H1 (cell line): ENCODE measurements at regions not wholly inside any gene's neighbourhood (a gene's known extent, or its start where the extent isn't known, plus 50 kb on each side); places are given as distances from the start of the nearest gene placed in this dataset.

ENCODE experiments used
- CTCF ChIA-PET: fragments of 300-600 bp; sonication (Branson Sonifier 250); formaldehyde crosslinking; loops from one replicate; lab custom pipeline; 2021; ENCODE audit not compliant: partially characterized antibody; lab: Charles Lee
- POLR2A ChIA-PET: fragments of 300-600 bp; sonication (Branson Sonifier 250); formaldehyde crosslinking; loops from one replicate; lab custom pipeline; 2021; ENCODE audit warnings: inconsistent platforms; ENCODE audit not compliant: partially characterized antibody; lab: Charles Lee
- DNase-seq, 2 experiments: peaks; one replicate each; pipeline versions ENCODE4 v3.0.0 to v3.0.0-alpha.2; 2010 to 2022; ENCODE audit warnings: low spot score in 2 of 2, low read depth in 1 of 2, mixed read lengths in 1 of 2
- FAIRE-seq: peaks from 2 replicates; lab custom pipeline; 2011; peaks lifted over from hg19 to GRCh38; lab: Jason Lieb, UNC
- H2AFZ ChIP-seq: 2 replicates; pipeline ENCODE4 v1.8.1; 2012; ENCODE audit warnings: low read length, inconsistent platforms
- H2AK5ac ChIP-seq: 2 replicates; pipeline ENCODE4 v1.6.1; 2013; ENCODE audit warnings: low read depth, low read length
- H2BK120ac ChIP-seq: replicated peaks from 2 replicates; pipeline ENCODE3; 2013; ENCODE audit warnings: low read depth, low read length, inconsistent platforms
- H2BK12ac ChIP-seq: 2 replicates; pipeline ENCODE4 v1.6.1; 2013; ENCODE audit warnings: low read depth, low read length
- H2BK15ac ChIP-seq: 2 replicates; pipeline ENCODE4 v1.6.1; 2013; ENCODE audit warnings: low read length
- H2BK20ac ChIP-seq: 2 replicates; pipeline ENCODE4 v1.6.1; 2013; ENCODE audit warnings: low read length
- H2BK5ac ChIP-seq: 2 replicates; pipeline ENCODE4 v1.6.1; 2013; ENCODE audit warnings: low read depth, low read length
- H3K14ac ChIP-seq: 2 replicates; pipeline ENCODE4 v1.6.1; 2013; ENCODE audit warnings: inconsistent platforms; ENCODE audit not compliant: insufficient read length
- H3K18ac ChIP-seq: 2 replicates; pipeline ENCODE4 v1.6.1; 2013; ENCODE audit warnings: low read length; ENCODE audit errors: extremely low read depth
- H3K23ac ChIP-seq: 2 replicates; pipeline ENCODE4 v1.6.1; 2013; ENCODE audit warnings: inconsistent platforms; ENCODE audit not compliant: insufficient read length
- H3K23me2 ChIP-seq: 2 replicates; pipeline ENCODE4 v1.6.1; 2013; ENCODE audit warnings: low read depth, low read length
- H3K27ac ChIP-seq: 2 replicates; pipeline ENCODE4 v1.6.1; 2011; ENCODE audit warnings: low read depth, low read length, inconsistent platforms
- H3K27me3 ChIP-seq, 4 experiments: replicated peaks in 1 of 4; 1 replicate in 1 of 4; 2 replicates in 3 of 4; pipeline versions ENCODE4 v1.6.1 to v1.8.1; 2011 to 2013; ENCODE audit warnings: low read length in 3 of 4, mild to moderate bottlenecking in 3 of 4, inconsistent platforms in 2 of 4, mixed read lengths in 2 of 4, moderate library complexity in 1 of 4; ENCODE audit not compliant: control insufficient read depth in 3 of 4, insufficient read depth in 3 of 4; ENCODE audit errors: extremely low read depth in 1 of 4
- H3K36me3 ChIP-seq, 4 experiments: 2 replicates each; pipeline versions ENCODE4 v1.6.1 to v1.8.1; 2011 to 2013; ENCODE audit warnings: mild to moderate bottlenecking in 4 of 4, low read length in 3 of 4, moderate library complexity in 2 of 4, control low read depth in 1 of 4, inconsistent platforms in 1 of 4; ENCODE audit not compliant: insufficient read depth in 4 of 4, control insufficient read depth in 2 of 4
- H3K4ac ChIP-seq: replicated peaks from 2 replicates; pipeline ENCODE3; 2013; ENCODE audit warnings: low read length, low read depth, mixed read lengths, inconsistent platforms; ENCODE audit not compliant: insufficient read length
- H3K4me1 ChIP-seq, 4 experiments: replicated peaks in 1 of 4; 1 replicate in 1 of 4; 2 replicates in 3 of 4; pipeline versions ENCODE4 v1.6.1 to v1.8.1; 2011 to 2013; ENCODE audit warnings: low read length in 3 of 4, inconsistent platforms in 2 of 4, mixed read lengths in 1 of 4; ENCODE audit not compliant: insufficient read depth in 4 of 4, control insufficient read depth in 3 of 4
- H3K4me2 ChIP-seq, 2 experiments: 2 replicates each; pipeline versions ENCODE4 v1.6.1 to v1.8.1; 2011 to 2013; ENCODE audit warnings: low read depth in 2 of 2, low read length in 2 of 2, control low read depth in 1 of 2, inconsistent platforms in 1 of 2, mild to moderate bottlenecking in 1 of 2; ENCODE audit not compliant: insufficient read depth in 1 of 2
- H3K4me3 ChIP-seq, 4 experiments: fragments of 200-600, 300-600 bp in 1 of 4; sonication (generic), shearing (Covaris generic), sonication (Bioruptor Twin) in 1 of 4; 2 replicates each; pipeline versions ENCODE4 v1.5.1 to v1.8.1; 2011 to 2016; ENCODE audit warnings: low read length in 4 of 4, low read depth in 3 of 4, control low read depth in 2 of 4, inconsistent platforms in 2 of 4, mild to moderate bottlenecking in 2 of 4, mixed read lengths in 1 of 4, moderate library complexity in 1 of 4; ENCODE audit not compliant: insufficient read depth in 2 of 4; ENCODE audit errors: extremely low read depth in 1 of 4
- H3K56ac ChIP-seq: replicated peaks from 2 replicates; pipeline ENCODE3; 2013; ENCODE audit warnings: low read depth, mild to moderate bottlenecking, mixed read lengths, low read length, inconsistent platforms; ENCODE audit not compliant: insufficient read length
- H3K79me1 ChIP-seq: 2 replicates; pipeline ENCODE4 v1.6.1; 2013; ENCODE audit warnings: low read depth, low read length, control low read depth
- H3K79me2 ChIP-seq, 2 experiments: 2 replicates each; pipeline versions ENCODE4 v1.6.1 to v1.8.1; 2012 to 2013; ENCODE audit warnings: low read length in 2 of 2, mild to moderate bottlenecking in 2 of 2, inconsistent platforms in 1 of 2; ENCODE audit not compliant: insufficient read depth in 2 of 2, control insufficient read depth in 1 of 2
- H3K9ac ChIP-seq, 4 experiments: replicated peaks in 1 of 4; 1 replicate in 1 of 4; 2 replicates in 3 of 4; pipeline versions ENCODE4 v1.6.1 to v1.8.1; 2011 to 2013; ENCODE audit warnings: low read depth in 3 of 4, low read length in 3 of 4, control low read depth in 2 of 4, mild to moderate bottlenecking in 2 of 4, moderate library complexity in 2 of 4, inconsistent platforms in 1 of 4; ENCODE audit errors: extremely low read depth in 1 of 4
- H3K9me3 ChIP-seq, 2 experiments: 2 replicates each; pipeline versions ENCODE4 v1.6.1 to v1.8.1; 2012 to 2013; ENCODE audit warnings: mild to moderate bottlenecking in 2 of 2, moderate library complexity in 2 of 2, control low read depth in 1 of 2, inconsistent platforms in 1 of 2, low read depth in 1 of 2, low read length in 1 of 2, mixed read lengths in 1 of 2; ENCODE audit not compliant: insufficient read depth in 2 of 2
- H4K20me1 ChIP-seq, 2 experiments: replicated peaks in 1 of 2; 2 replicates each; pipeline versions ENCODE3 to v1.8.1; 2011 to 2013; ENCODE audit warnings: inconsistent platforms in 2 of 2, low read length in 2 of 2, mild to moderate bottlenecking in 1 of 2; ENCODE audit not compliant: insufficient read depth in 2 of 2, control insufficient read depth in 1 of 2
- H4K5ac ChIP-seq: 2 replicates; pipeline ENCODE4 v1.6.1; 2013; ENCODE audit warnings: low read length, low read depth, mixed read lengths, inconsistent platforms; ENCODE audit not compliant: insufficient read length
- H4K8ac ChIP-seq: 2 replicates; pipeline ENCODE4 v1.8.0; 2013; ENCODE audit warnings: mild to moderate bottlenecking, moderate library complexity, low read length, inconsistent platforms; ENCODE audit not compliant: insufficient read depth; ENCODE audit errors: extremely low read depth
- H4K91ac ChIP-seq: replicated peaks from 2 replicates; pipeline ENCODE3; 2013; ENCODE audit warnings: low read length, mixed read lengths, inconsistent platforms; ENCODE audit not compliant: insufficient read length
- BACH1 ChIP-seq: IDR thresholded peaks from 2 replicates; pipeline ENCODE4 v1.6.1; 2012; ENCODE audit warnings: low read length, improper control_type of control experiment
- CREB1 ChIP-seq: IDR thresholded peaks from 2 replicates; pipeline ENCODE4 v1.6.1; 2012; ENCODE audit warnings: inconsistent platforms
- CTCF ChIP-seq, 3 experiments: IDR thresholded peaks; 1 replicate in 2 of 3; 2 replicates in 1 of 3; pipeline versions ENCODE4 v1.5.1 to v1.6.1; 2011; ENCODE audit warnings: low read length in 3 of 3, mild to moderate bottlenecking in 3 of 3, inconsistent platforms in 2 of 3, low read depth in 1 of 3, moderate library complexity in 1 of 3; ENCODE audit not compliant: insufficient read depth in 1 of 3; ENCODE audit errors: control extremely low read depth in 1 of 3
- HDAC2 ChIP-seq, 2 experiments: fragments of 300-600 bp in 1 of 2; sonication (generic) in 1 of 2; IDR thresholded peaks; 2 replicates each; pipeline ENCODE4 v1.6.1; 2011 to 2012; ENCODE audit warnings: low read depth in 2 of 2, low read length in 2 of 2, mild to moderate bottlenecking in 2 of 2, moderate library complexity in 2 of 2, borderline replicate concordance in 1 of 2, inconsistent platforms in 1 of 2
- POLR2A ChIP-seq, 2 experiments: IDR thresholded peaks; 1 replicate in 1 of 2; 2 replicates in 1 of 2; pipeline ENCODE4 v1.6.1; 2011; ENCODE audit warnings: low read depth in 2 of 2, low read length in 2 of 2, mild to moderate bottlenecking in 2 of 2; ENCODE audit errors: control extremely low read depth in 1 of 2
- POLR2AphosphoS5 ChIP-seq: IDR thresholded peaks from 2 replicates; pipeline ENCODE4 v1.6.1; 2011; ENCODE audit warnings: low read depth, low read length
- RXRA ChIP-seq: IDR thresholded peaks from 2 replicates; pipeline ENCODE4 v1.6.1; 2011; ENCODE audit warnings: low read depth, mild to moderate bottlenecking, low read length, moderate library complexity; ENCODE audit not compliant: insufficient read depth
- SAP30 ChIP-seq: fragments of 300-600 bp; sonication (generic); IDR thresholded peaks from 2 replicates; pipeline ENCODE4 v1.7.1; 2012; ENCODE audit warnings: low read length, moderate library complexity, mild to moderate bottlenecking, inconsistent platforms; ENCODE audit not compliant: insufficient read depth, insufficient replicate concordance
- SIX5 ChIP-seq: IDR thresholded peaks from 2 replicates; pipeline ENCODE4 v1.6.1; 2011; ENCODE audit warnings: mild to moderate bottlenecking, low read depth, low read length
- SRF ChIP-seq: IDR thresholded peaks from 2 replicates; pipeline ENCODE4 v1.6.1; 2011; ENCODE audit warnings: mild to moderate bottlenecking, low read depth, low read length, moderate library complexity
- SUZ12 ChIP-seq: fragments of 200-600 bp; sonication (generic); IDR thresholded peaks from 2 replicates; pipeline ENCODE4 v1.6.1; 2012; ENCODE audit warnings: mild to moderate bottlenecking, inconsistent platforms, low read length, moderate library complexity, mixed read lengths
- TBP ChIP-seq: IDR thresholded peaks from 2 replicates; pipeline ENCODE4 v1.6.1; 2011; ENCODE audit warnings: low read depth, low read length, improper control_type of control experiment
- TEAD4 ChIP-seq: IDR thresholded peaks from 2 replicates; pipeline ENCODE4 v1.6.1; 2012; ENCODE audit warnings: low read depth, low read length, inconsistent platforms, mixed read lengths
- WGBS, 2 experiments: shearing (Covaris generic) in 1 of 2; methylation state at CpG; one replicate each; pipeline versions ENCODE4 v1.1.6 to v1.1.7; 2013 to 2015; ENCODE audit warnings: low lambda C conversion rate in 2 of 2, mixed read lengths in 2 of 2, inconsistent platforms in 1 of 2, low coverage in 1 of 2, missing lambda C conversion rate in 1 of 2; ENCODE audit not compliant: insufficient replicate concordance in 2 of 2, insufficient coverage in 1 of 2, insufficient read length in 1 of 2; ENCODE audit errors: extremely low coverage in 1 of 2, missing lambda C conversion rate in 1 of 2; 5-methylcytosine and 5-hydroxymethylcytosine counted together

GRCh38 chr7:121516821-121517220, 120.7 kb upstream of the FAM3C start:
- Histone ChIP-seq H3K4me3 (no peak overlapping the region), H4K91ac (no peak overlapping the region), H3K23me2 (no peaks in the 10 kb centered on the region), H3K18ac (no peak overlapping the region), H2AK5ac (no peak overlapping the region), H3K79me1 (no peaks in the 10 kb centered on the region), H2BK5ac (no peak overlapping the region), H2BK12ac (no peak overlapping the region), H3K14ac (no peak overlapping the region), H2BK120ac (no peak overlapping the region), H3K27me3 (no peaks in the 10 kb centered on the region), H3K4me2 (no peak overlapping the region), H3K9ac (no peak overlapping the region), H3K4ac (no peak overlapping the region), H3K4me1 (peaks cover 0 to 3% (median 2%) of the 10 kb centered on the region in 4 experiments; a peak in 4 of 7 replicates), H3K79me2 (no peaks in the 10 kb centered on the region), H4K5ac (no peak overlapping the region), H3K27ac (no peak overlapping the region), H3K23ac (no peak overlapping the region), H3K9me3 (no peaks in the 10 kb centered on the region), H3K36me3 (no peaks in the 10 kb centered on the region), H4K8ac (no peak overlapping the region), H2BK15ac (no peak overlapping the region), H3K56ac (no peak overlapping the region), H2AFZ (no peak overlapping the region), H2BK20ac (no peak overlapping the region), H4K20me1 (no peaks in the 10 kb centered on the region)
- DNase-seq (no peak), FAIRE-seq (no peak)
- WGBS, 2 experiments = 71% methylated on average over 1 of the region's 1 CpG; no CpG with 5 or more reads in 1 of the 2 experiments
- ChIA-PET CTCF (interaction anchor here (0.8 to 1.0 kb wide), 3 partner anchors 91 to 165 kb away, joined by 3 read pairs; no protein-coding TSS in a partner anchor), POLR2A (no interaction called here)
- TF ChIP-seq SIX5 (no peak), SUZ12 (no peak), HDAC2 (IDR thresholded peaks at IDR 0.05; ENCODE audit: borderline replicate concordance in 1 of 2, low read depth in 2 of 2, low read length in 2 of 2) (no peak), CTCF (IDR thresholded peaks at IDR 0.05; ENCODE audit: control extremely low read depth in 1 of 3, insufficient read depth in 1 of 3, low read depth in 1 of 3, low read length in 3 of 3) (no peak), RXRA (no peak), SRF (no peak), CREB1 (no peak), SAP30 (no peak), BACH1 (no peak), POLR2A (IDR thresholded peaks at IDR 0.05; ENCODE audit: control extremely low read depth in 1 of 2, low read depth in 2 of 2, low read length in 2 of 2) (no peak), TEAD4 (no peak), POLR2AphosphoS5 (no peak), TBP (no peak)
